K562 (cell line): ENCODE measurements at regions not wholly inside any gene's neighbourhood (a gene's known extent, or its start where the extent isn't known, plus 50 kb on each side); places are given as distances from the start of the nearest gene placed in this dataset.

ENCODE experiments used
- ATAC-seq: fragments of 200-7000 bp; cut with Tn5 transposase; 3 replicates; pipeline ENCODE4 v1.9.1; 2020; ENCODE audit warnings: moderate library complexity
- BruUV-seq: library from RNA; stranded (reverse); fragments of 400-500 nt; replicated peaks from 2 replicates; lab custom pipeline; 2021; lab: Mats Ljungman, UMichigan
- CTCF ChIA-PET: fragments of 300-600 bp; formaldehyde crosslinking; extraction: SDS; loops from one replicate; lab custom pipeline; 2021; ENCODE audit warnings: low intra/inter-chr PET ratio; lab: Yijun Ruan, JAX
- POLR2A ChIA-PET: fragments of 300-600, 350-650 bp; sonication (Branson Sonifier 250); formaldehyde crosslinking; extraction: SDS; loops from one replicate; lab custom pipeline; 2021; ENCODE audit warnings: antibody characterized with exemption, inconsistent platforms; lab: Yijun Ruan, JAX
- DNase-seq, 4 experiments: peaks; one replicate each; pipeline versions ENCODE4 v3.0.0 to v3.0.0-alpha.2; 2011 to 2018; ENCODE audit warnings: low spot score in 3 of 4, mixed read lengths in 3 of 4; ENCODE audit errors: extremely low read depth in 1 of 4
- FAIRE-seq: peaks from 2 replicates; lab custom pipeline; 2011; peaks lifted over from hg19 to GRCh38; lab: Jason Lieb, UNC
- H2AFZ ChIP-seq: 2 replicates; pipeline ENCODE4 v1.6.0; 2011; ENCODE audit warnings: low read depth, low read length, control low read depth, inconsistent platforms
- H3K27ac ChIP-seq: fragments of 200-600 bp; 3 replicates; pipeline ENCODE4 v1.8.0; 2011; ENCODE audit warnings: low read depth, mild to moderate bottlenecking, control low read depth, inconsistent platforms, low read length, moderate library complexity, mixed read lengths; ENCODE audit errors: extremely low read depth
- H3K27me3 ChIP-seq, 2 experiments: fragments of 300-600 bp in 1 of 2; 2 replicates in 1 of 2; 3 replicates in 1 of 2; pipeline versions ENCODE4 v1.6.0 to v1.8.0; 2011; ENCODE audit warnings: inconsistent platforms in 2 of 2, low read length in 2 of 2, mild to moderate bottlenecking in 1 of 2, mixed read lengths in 1 of 2, moderate library complexity in 1 of 2; ENCODE audit not compliant: control insufficient read depth in 2 of 2, insufficient read depth in 2 of 2
- H3K36me3 ChIP-seq: fragments of 300-600 bp; 3 replicates; pipeline ENCODE4 v1.8.0; 2011; ENCODE audit warnings: mild to moderate bottlenecking, low read length, inconsistent platforms; ENCODE audit not compliant: control insufficient read depth, insufficient read depth
- H3K4me1 ChIP-seq, 2 experiments: fragments of 200-600 bp in 1 of 2; replicated peaks in 1 of 2; 2 replicates in 1 of 2; 3 replicates in 1 of 2; pipeline versions ENCODE4 v1.5.1 to v1.8.0; 2011; ENCODE audit warnings: inconsistent platforms in 2 of 2, low read length in 2 of 2, mild to moderate bottlenecking in 1 of 2, mixed read lengths in 1 of 2, moderate library complexity in 1 of 2; ENCODE audit not compliant: control insufficient read depth in 2 of 2, insufficient read depth in 2 of 2
- H3K4me2 ChIP-seq: 2 replicates; pipeline ENCODE4 v1.6.1; 2011; ENCODE audit warnings: low read length, control low read depth, inconsistent platforms, mixed read lengths; ENCODE audit not compliant: insufficient read depth
- H3K4me3 ChIP-seq: fragments of 200-600 bp; sonication (generic), shearing (Covaris generic); 2 replicates; pipeline ENCODE4 v1.5.1; 2016; ENCODE audit warnings: control low read depth, inconsistent platforms
- H3K79me2 ChIP-seq: fragments of 200-600 bp; 3 replicates; pipeline ENCODE4 v1.8.0; 2011; ENCODE audit warnings: low read length, inconsistent platforms; ENCODE audit not compliant: control insufficient read depth, insufficient read depth
- H3K9ac ChIP-seq, 2 experiments: 2 replicates each; pipeline versions ENCODE4 v1.6.0 to v1.6.1; 2011; ENCODE audit warnings: low read depth in 2 of 2, low read length in 2 of 2, control low read depth in 1 of 2, inconsistent platforms in 1 of 2, mild to moderate bottlenecking in 1 of 2, mixed read lengths in 1 of 2; ENCODE audit not compliant: insufficient read depth in 1 of 2
- H3K9me1 ChIP-seq: one replicate; pipeline ENCODE4 v1.6.0; 2011; ENCODE audit warnings: inconsistent platforms, mild to moderate bottlenecking, low read length, moderate library complexity; ENCODE audit not compliant: control insufficient read depth, insufficient read depth
- H3K9me3 ChIP-seq: replicated peaks from 2 replicates; pipeline ENCODE4 v1.5.1; 2011; ENCODE audit warnings: low read depth, low read length, inconsistent platforms; ENCODE audit not compliant: control insufficient read depth, insufficient read depth
- H4K20me1 ChIP-seq: replicated peaks from 2 replicates; pipeline ENCODE4 v1.6.1; 2011; ENCODE audit warnings: low read length, inconsistent platforms, mixed read lengths; ENCODE audit not compliant: control insufficient read depth, insufficient read depth
- BRF2 ChIP-seq: IDR thresholded peaks from 3 replicates; pipeline ENCODE4 v1.6.1; 2011; ENCODE audit warnings: borderline replicate concordance, mild to moderate bottlenecking; ENCODE audit not compliant: insufficient read length, insufficient read depth
- CREM ChIP-seq: IDR thresholded peaks from 2 replicates; pipeline ENCODE4 v1.6.1; 2014; ENCODE audit warnings: antibody characterized with exemption, low read depth
- EP400 ChIP-seq: fragments of 450-650 bp; IDR thresholded peaks from 2 replicates; pipeline ENCODE4 v1.6.1; 2017; ENCODE audit warnings: antibody characterized with exemption, mild to moderate bottlenecking, moderate library complexity
- GABPB1 ChIP-seq: sonication (generic); formaldehyde crosslinking; IDR thresholded peaks from 2 replicates; pipeline ENCODE4 v1.8.0; 2022; ENCODE audit warnings: mild to moderate bottlenecking, missing genetic modification reagents
- HEY1 ChIP-seq: fragments of 250-450 bp; sonication (Bioruptor Pico); IDR thresholded peaks from 2 replicates; pipeline ENCODE4 v1.5.0; 2020; ENCODE audit warnings: mild to moderate bottlenecking, moderate library complexity, borderline replicate concordance
- HOXB6 ChIP-seq: fragments of 250-450 bp; sonication (Bioruptor Pico); IDR thresholded peaks from 2 replicates; pipeline ENCODE4 v1.5.1; 2022; ENCODE audit warnings: mild to moderate bottlenecking, borderline replicate concordance
- MECOM ChIP-seq: fragments of 250-450 bp; sonication (Bioruptor Pico); IDR thresholded peaks from 2 replicates; pipeline ENCODE4 v1.8.0; 2022; ENCODE audit warnings: inconsistent platforms
- SMAD2 ChIP-seq: fragments of 150-350 bp; IDR thresholded peaks from 2 replicates; pipeline ENCODE4 v1.6.1; 2014; ENCODE audit warnings: low read depth, mild to moderate bottlenecking, low read length
- TAL1 ChIP-seq: fragments of 450-650 bp; IDR thresholded peaks from 2 replicates; pipeline ENCODE4 v1.6.1; 2016; ENCODE audit warnings: mild to moderate bottlenecking
- ZNF280A ChIP-seq: fragments of 450-650 bp; IDR thresholded peaks from 2 replicates; pipeline ENCODE4 v1.6.1; 2018; ENCODE audit warnings: mild to moderate bottlenecking, low read depth; ENCODE audit not compliant: partially characterized antibody
- ZNF444 ChIP-seq: fragments of 250-450 bp; sonication (Bioruptor Pico); IDR thresholded peaks from 2 replicates; pipeline ENCODE4 v1.4.0; 2020; ENCODE audit warnings: mild to moderate bottlenecking, moderate library complexity
- WGBS: fragments of 100-300 bp; shearing (Covaris generic); methylation state at CpG from one replicate; pipeline ENCODE4 v1.1.6; 2016; ENCODE audit warnings: low coverage, mixed read lengths; ENCODE audit not compliant: insufficient coverage; ENCODE audit errors: missing lambda C conversion rate; 5-methylcytosine and 5-hydroxymethylcytosine counted together
- in situ Hi-C: fragments of 300-500 bp; cut with MboI; formaldehyde crosslinking; loops from 4 replicates; pipeline ENCODE4 v1.15.0; 2018; ENCODE audit warnings: inconsistent platforms, mixed read lengths
- intact Hi-C: fragments of 100-400 bp; cut with micrococcal nuclease; formaldehyde crosslinking; loops from 2 replicates; pipeline ENCODE4 v1.14.2; 2022
- TF ChIP-seq, protein P1 (sequence below): sonication (generic); formaldehyde crosslinking; IDR thresholded peaks from 2 replicates; pipeline ENCODE4 v1.8.0; 2022; ENCODE audit warnings: mild to moderate bottlenecking, low read depth, missing genetic modification reagents

DNA sequence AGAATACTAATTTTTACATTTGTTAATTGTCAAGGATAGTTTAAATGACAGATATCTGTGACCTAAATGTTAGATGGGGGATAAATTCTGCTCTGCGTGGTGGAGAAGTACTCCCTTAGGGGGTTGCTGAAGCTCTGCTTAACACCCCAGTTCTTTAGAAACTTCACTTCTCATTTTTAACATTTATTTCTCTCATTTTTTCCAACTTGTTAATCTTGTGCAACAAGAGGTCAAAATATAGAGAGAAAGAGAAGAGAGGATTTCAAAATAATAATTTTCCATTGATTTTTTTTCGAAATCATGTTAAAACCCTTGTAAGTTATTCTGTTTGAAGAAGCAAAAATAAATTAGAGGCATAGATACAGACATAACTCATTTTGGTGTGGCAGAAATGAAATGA is 61.3 kb upstream of the SLC8A1 start:
- POLR2A ChIA-PET, result no interaction called here
- H3K79me2 ChIP-seq, result no peaks in the 10 kb centered on the region
- no peak for DNase-seq
- TF ChIP-seq ZNF444 (CRISPR knock-in tag) (no peak), CREM (no peak), MECOM (CRISPR knock-in tag) (no peak), SMAD2 (no peak), EP400 (no peak), GABPB1 (CRISPR knock-in tag) (no peak), HOXB6 (no peak), HEY1 (CRISPR knock-in tag) (no peak), TAL1 (no peak), BRF2 (no peak), ZNF280A (no peak)
- TF ChIP-seq, protein P1, sequence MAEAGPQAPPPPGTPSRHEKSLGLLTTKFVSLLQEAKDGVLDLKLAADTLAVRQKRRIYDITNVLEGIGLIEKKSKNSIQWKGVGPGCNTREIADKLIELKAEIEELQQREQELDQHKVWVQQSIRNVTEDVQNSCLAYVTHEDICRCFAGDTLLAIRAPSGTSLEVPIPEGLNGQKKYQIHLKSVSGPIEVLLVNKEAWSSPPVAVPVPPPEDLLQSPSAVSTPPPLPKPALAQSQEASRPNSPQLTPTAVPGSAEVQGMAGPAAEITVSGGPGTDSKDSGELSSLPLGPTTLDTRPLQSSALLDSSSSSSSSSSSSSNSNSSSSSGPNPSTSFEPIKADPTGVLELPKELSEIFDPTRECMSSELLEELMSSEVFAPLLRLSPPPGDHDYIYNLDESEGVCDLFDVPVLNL, result no peak
- TF ChIP-seq, all 486 proteins: peak for 0
- H3K27me3 ChIP-seq, result no peaks in the 10 kb centered on the region
- H3K4me1 ChIP-seq, result no peaks in the 10 kb centered on the region
- H3K36me3 ChIP-seq, result no peaks in the 10 kb centered on the region
- no peaks in the 10 kb centered on the region for H3K9me3 ChIP-seq
- H4K20me1 ChIP-seq, result no peaks in the 10 kb centered on the region
- no peaks in the 10 kb centered on the region for H3K9me1 ChIP-seq
- no peak for ATAC-seq
- FAIRE-seq, result no peak
- intact Hi-C loops (no loop called here), in situ Hi-C loops (no loop called here)
- no peak overlapping the region for H2AFZ ChIP-seq
- H3K27ac ChIP-seq, result no peak overlapping the region
- H3K4me2 ChIP-seq, result no peak overlapping the region
- 4% methylated on average over 2 of the region's 2 CpGs for WGBS
- no peak overlapping the region for H3K9ac ChIP-seq
- no TSS peak for BruUV-seq
- CTCF ChIA-PET, result no interaction called here
- H3K4me3 ChIP-seq, result no peak overlapping the region
